GM23248 (cell line): ENCODE measurements at regions not wholly inside any gene's neighbourhood (a gene's known extent, or its start where the extent isn't known, plus 50 kb on each side); places are given as distances from the start of the nearest gene placed in this dataset.
A peak's percentile ranks its signal among the peaks of the same experiment; 100 is the strongest.

Experiments
- DNase-seq: peaks from one replicate; pipeline ENCODE4 v3.0.0-alpha.2; 2015
- H2AFZ ChIP-seq: fragments of 200-600 bp; sonication (generic); 2 replicates; pipeline ENCODE4 v1.6.1; 2016; ENCODE audit warnings: antibody characterized with exemption
- H3F3A ChIP-seq: fragments of 200-600 bp; sonication (generic); 2 replicates; pipeline ENCODE4 v1.6.1; 2016; ENCODE audit warnings: mild to moderate bottlenecking, antibody characterized with exemption, mixed run types; ENCODE audit not compliant: insufficient read depth
- H3K27ac ChIP-seq: fragments of 200-600 bp; sonication (generic); 2 replicates; pipeline ENCODE4 v1.5.1; 2016; ENCODE audit warnings: mild to moderate bottlenecking
- H3K27me3 ChIP-seq: fragments of 200-600 bp; sonication (generic); replicated peaks from 2 replicates; pipeline ENCODE4 v1.6.1; 2016; ENCODE audit warnings: mild to moderate bottlenecking; ENCODE audit not compliant: insufficient read depth
- H3K36me3 ChIP-seq: fragments of 200-600 bp; sonication (generic); 2 replicates; pipeline ENCODE4 v1.6.1; 2016; ENCODE audit warnings: low read depth, mild to moderate bottlenecking
- H3K4me1 ChIP-seq: fragments of 200-600 bp; sonication (generic); 2 replicates; pipeline ENCODE4 v1.6.1; 2016; ENCODE audit warnings: mild to moderate bottlenecking; ENCODE audit not compliant: insufficient read depth
- H3K4me2 ChIP-seq: fragments of 200-600 bp; sonication (generic); one replicate; pipeline ENCODE4 v1.6.1; 2016; ENCODE audit warnings: mild to moderate bottlenecking; ENCODE audit not compliant: unreplicated experiment
- H3K4me3 ChIP-seq: fragments of 200-600 bp; sonication (generic); 2 replicates; pipeline ENCODE4 v1.5.1; 2016; ENCODE audit warnings: mild to moderate bottlenecking
- H3K79me2 ChIP-seq: fragments of 200-600 bp; sonication (generic); 2 replicates; pipeline ENCODE4 v1.6.1; 2016; ENCODE audit warnings: mild to moderate bottlenecking; ENCODE audit not compliant: insufficient read depth
- H3K9ac ChIP-seq: fragments of 200-600 bp; sonication (generic); 2 replicates; pipeline ENCODE4 v1.6.1; 2016; ENCODE audit warnings: mild to moderate bottlenecking
- H3K9me2 ChIP-seq: fragments of 200-600 bp; sonication (generic); 2 replicates; pipeline ENCODE4 v1.6.1; 2016; ENCODE audit warnings: mixed run types, mild to moderate bottlenecking, moderate library complexity; ENCODE audit not compliant: insufficient read depth
- H3K9me3 ChIP-seq: fragments of 200-600 bp; sonication (generic); one replicate; pipeline ENCODE4 v1.6.1; 2017; ENCODE audit warnings: low read depth
- H4K20me1 ChIP-seq: fragments of 200-600 bp; sonication (generic); 2 replicates; pipeline ENCODE4 v1.6.0; 2016; ENCODE audit not compliant: insufficient read depth
- EZH2 ChIP-seq: fragments of 200-600 bp; sonication (generic); IDR thresholded peaks from 2 replicates; pipeline ENCODE4 v1.6.1; 2018; ENCODE audit warnings: antibody characterized with exemption, mild to moderate bottlenecking; ENCODE audit not compliant: insufficient read depth, poor library complexity, severe bottlenecking
- EZH2phosphoT487 ChIP-seq: fragments of 200-600 bp; sonication (generic); IDR thresholded peaks from 2 replicates; pipeline ENCODE4 v1.6.1; 2018; ENCODE audit warnings: antibody characterized with exemption, moderate library complexity, mild to moderate bottlenecking, low read depth; ENCODE audit not compliant: insufficient read depth
- WGBS, 2 experiments: methylation state at CpG; one replicate each; pipeline ENCODE4 v1.1.6; 2015 to 2017; ENCODE audit warnings: low lambda C conversion rate in 2 of 2, low coverage in 1 of 2; ENCODE audit errors: missing lambda C conversion rate in 2 of 2; 5-methylcytosine and 5-hydroxymethylcytosine counted together
- in situ Hi-C: fragments of 300-500 bp; cut with MboI; formaldehyde crosslinking; loops from 2 replicates; pipeline ENCODE4 v1.15.0; 2020

DNA sequence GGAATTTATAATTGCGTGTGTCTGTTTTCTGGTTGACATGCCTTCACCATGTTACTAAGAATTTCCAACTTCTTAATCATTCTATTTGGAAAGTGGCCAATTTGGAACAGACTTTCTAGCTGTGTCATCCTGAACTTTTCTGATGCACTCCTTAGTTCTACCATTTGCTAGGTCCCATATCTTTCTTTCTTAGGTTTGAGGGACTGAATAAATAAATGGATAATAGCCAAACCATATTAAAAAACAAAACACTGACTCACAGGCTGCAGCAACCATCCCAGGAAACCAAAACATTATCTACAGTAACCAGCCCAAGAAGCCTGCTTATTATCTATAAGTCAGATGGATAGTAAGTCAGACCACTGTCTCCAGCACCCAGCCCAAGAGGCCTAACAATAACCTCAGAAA, 57.5 kb upstream of the PLET1 start:
- in situ Hi-C loops = no loop called here
- Histone ChIP-seq H3F3A (peaks cover 26% of the 10 kb centered on the region), H3K79me2 (no peaks in the 10 kb centered on the region), H4K20me1 (no peaks in the 10 kb centered on the region), H3K4me1 (peaks cover 32% of the 10 kb centered on the region), H3K27me3 (no peaks in the 10 kb centered on the region), H3K9me3 (no peaks in the 10 kb centered on the region), H3K9ac (peak overlapping the region; percentile 11; the same call in 1 of the 2 replicates), H3K4me2 (no peak overlapping the region), H2AFZ (no peak overlapping the region), H3K27ac (peak overlapping the region; percentile 63), H3K36me3 (no peaks in the 10 kb centered on the region), H3K9me2 (no peaks in the 10 kb centered on the region), H3K4me3 (no peak overlapping the region)
- peak; percentile 91 for DNase-seq
- whole genome bisulfite sequencing, 2 experiments = 4 to 6% methylated on average over 1 of the region's 1 CpG
- TF ChIP-seq EZH2 (no peak), EZH2phosphoT487 (no peak)

GRCh38 chr11:112318661-112319060, 58.0 kb upstream of the PLET1 start:
- no peaks in the 10 kb centered on the region for H3K27me3 ChIP-seq
- peaks cover 26% of the 10 kb centered on the region for H3F3A ChIP-seq
- H3K9me2 ChIP-seq = no peaks in the 10 kb centered on the region
- no peak overlapping the region for H3K4me2 ChIP-seq
- H3K27ac ChIP-seq = peak overlapping the region; percentile 63
- peak; percentile 9 for DNase-seq
- no peaks in the 10 kb centered on the region for H3K9me3 ChIP-seq
- no peaks in the 10 kb centered on the region for H4K20me1 ChIP-seq
- H2AFZ ChIP-seq = no peak overlapping the region
- in situ Hi-C loops = no loop called here
- H3K4me3 ChIP-seq = no peak overlapping the region
- TF ChIP-seq EZH2 = no peak
- no peak for TF ChIP-seq EZH2phosphoT487
- H3K79me2 ChIP-seq = no peaks in the 10 kb centered on the region
- H3K36me3 ChIP-seq = no peaks in the 10 kb centered on the region
- H3K4me1 ChIP-seq = peaks cover 32% of the 10 kb centered on the region
- WGBS, 2 experiments = 95% methylated on average over 1 of the region's 1 CpG
- peak overlapping the region; percentile 11; the same call in 1 of the 2 replicates for H3K9ac ChIP-seq

DNA sequence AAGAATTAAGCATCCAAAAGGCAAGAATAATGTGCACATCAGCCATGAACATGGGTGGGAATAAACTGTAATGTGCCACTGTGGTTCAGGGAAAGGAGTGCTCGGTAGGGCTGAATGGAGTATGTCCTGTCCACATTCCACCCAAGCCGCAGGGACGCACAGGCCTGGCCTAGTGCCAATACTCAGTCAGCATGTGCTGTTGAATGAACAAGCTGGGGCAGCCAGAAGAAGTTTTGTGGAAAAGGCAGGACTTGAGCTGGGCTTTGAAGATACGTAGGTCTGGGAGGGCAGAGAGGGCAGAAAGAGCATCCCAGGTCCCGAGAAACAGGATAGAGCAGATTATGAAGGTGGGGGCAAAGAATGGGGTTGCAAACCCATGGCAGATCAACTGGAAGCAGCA, 60.0 kb upstream of the PLET1 start:
- Histone ChIP-seq H3K4me3 (no peak overlapping the region), H3K9ac (no peak overlapping the region), H2AFZ (no peak overlapping the region), H3F3A (peaks cover 26% of the 10 kb centered on the region), H3K4me2 (no peak overlapping the region), H3K36me3 (no peaks in the 10 kb centered on the region), H4K20me1 (no peaks in the 10 kb centered on the region), H3K79me2 (no peaks in the 10 kb centered on the region), H3K27me3 (no peaks in the 10 kb centered on the region), H3K9me3 (no peaks in the 10 kb centered on the region), H3K9me2 (no peaks in the 10 kb centered on the region), H3K4me1 (peaks cover 32% of the 10 kb centered on the region), H3K27ac (no peak overlapping the region)
- WGBS, 2 experiments = 26 to 43% methylated on average over 5 of the region's 5 CpGs
- no peak for TF ChIP-seq EZH2
- TF ChIP-seq EZH2phosphoT487 = no peak
- in situ Hi-C loops = no loop called here
- peak; percentile 71 for DNase-seq

DNA sequence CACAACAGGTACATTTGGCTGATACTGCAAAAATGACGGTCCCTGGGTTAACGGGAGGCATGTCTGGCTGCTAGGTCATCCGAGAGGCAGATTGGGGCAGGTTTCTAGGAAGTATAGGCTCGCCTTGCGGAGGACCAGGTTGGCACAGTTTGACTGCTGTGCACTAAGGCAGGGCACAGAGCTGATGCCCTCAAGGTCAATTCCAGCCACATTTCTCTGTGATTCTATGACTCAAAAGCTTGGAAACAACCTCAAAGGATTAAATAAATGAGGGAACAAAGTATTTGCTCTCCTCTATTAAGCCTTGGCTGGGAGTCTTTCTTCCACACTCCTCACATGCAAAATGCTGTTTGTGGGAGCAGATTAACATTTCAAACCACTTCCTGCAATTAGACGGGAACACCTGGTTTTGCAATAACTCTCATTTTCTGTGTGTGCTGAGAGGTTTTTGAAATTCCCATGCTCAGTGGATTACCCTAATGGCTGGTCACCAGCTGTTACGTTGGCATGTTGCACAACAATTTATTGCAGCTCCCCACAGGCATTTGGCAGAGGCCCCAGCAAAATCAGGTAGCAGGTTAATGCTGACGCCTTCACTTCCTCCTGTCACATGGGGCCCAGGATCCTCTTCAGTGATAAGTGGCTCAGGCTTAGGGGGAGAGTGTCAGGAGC, 61.0 kb upstream of the PLET1 start:
- no peak overlapping the region for H3K27ac ChIP-seq
- H3K27me3 ChIP-seq = no peaks in the 10 kb centered on the region
- H2AFZ ChIP-seq = no peak overlapping the region
- H4K20me1 ChIP-seq = no peaks in the 10 kb centered on the region
- no peak overlapping the region for H3K4me2 ChIP-seq
- 0 out of 2 replicates have a peak, but pooled peaks have one; percentile 46 for TF ChIP-seq EZH2phosphoT487
- no peak for TF ChIP-seq EZH2
- H3F3A ChIP-seq = peaks cover 26% of the 10 kb centered on the region
- H3K4me1 ChIP-seq = peaks cover 32% of the 10 kb centered on the region
- peak; percentile 50 for DNase-seq
- no peaks in the 10 kb centered on the region for H3K9me2 ChIP-seq
- H3K4me3 ChIP-seq = no peak overlapping the region
- H3K36me3 ChIP-seq = no peaks in the 10 kb centered on the region
- no peaks in the 10 kb centered on the region for H3K79me2 ChIP-seq
- no peak overlapping the region for H3K9ac ChIP-seq
- in situ Hi-C loops = no loop called here
- no peaks in the 10 kb centered on the region for H3K9me3 ChIP-seq
- whole genome bisulfite sequencing, 2 experiments = 73 to 74% methylated on average over 8 of the region's 8 CpGs

DNA sequence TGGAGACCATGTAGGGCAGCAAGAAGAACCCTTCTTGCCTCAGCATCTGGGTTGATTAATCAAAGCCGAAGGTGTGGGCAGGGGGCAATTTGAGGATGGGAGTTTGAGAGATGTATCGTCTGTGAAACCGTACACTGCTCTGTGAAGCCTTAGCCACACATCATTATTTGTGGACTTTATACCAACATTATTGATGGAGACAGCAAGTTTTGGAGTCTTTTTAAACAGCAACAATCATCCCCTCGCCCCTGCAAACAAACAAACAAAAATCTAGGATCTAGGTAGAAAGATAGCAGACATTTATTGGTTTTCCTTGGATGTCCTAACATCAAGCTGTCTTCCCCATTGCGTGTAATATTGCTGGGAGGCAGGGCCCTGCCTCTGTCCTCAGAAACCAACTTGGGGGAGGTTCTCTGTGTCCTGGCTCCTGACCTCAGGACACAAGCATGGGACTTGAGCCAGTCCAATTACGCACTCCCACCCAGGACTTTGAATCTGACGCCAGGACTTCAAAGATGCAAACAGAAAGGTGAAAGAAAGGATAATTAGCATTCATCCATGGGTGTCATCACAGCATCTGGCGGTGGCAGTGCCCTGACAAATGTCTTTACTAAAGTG, 61.6 kb upstream of the PLET1 start:
- no peak overlapping the region for H2AFZ ChIP-seq
- TF ChIP-seq EZH2phosphoT487 = no peak
- TF ChIP-seq EZH2 = no peak
- H3K79me2 ChIP-seq = no peaks in the 10 kb centered on the region
- in situ Hi-C loops = no loop called here
- H3K9ac ChIP-seq = no peak overlapping the region
- H3K27me3 ChIP-seq = no peaks in the 10 kb centered on the region
- peaks cover 32% of the 10 kb centered on the region for H3K4me1 ChIP-seq
- H3F3A ChIP-seq = peaks cover 24% of the 10 kb centered on the region
- no peaks in the 10 kb centered on the region for H3K9me2 ChIP-seq
- H3K4me2 ChIP-seq = no peak overlapping the region
- no peaks in the 10 kb centered on the region for H4K20me1 ChIP-seq
- 90 to 91% methylated on average over 8 of the region's 8 CpGs for WGBS, 2 experiments
- no peak overlapping the region for H3K27ac ChIP-seq
- H3K9me3 ChIP-seq = no peaks in the 10 kb centered on the region
- DNase-seq = no peak
- H3K36me3 ChIP-seq = no peaks in the 10 kb centered on the region
- no peak overlapping the region for H3K4me3 ChIP-seq
